ENCODE measurements at regions not wholly inside any gene's neighbourhood (a gene's known extent, or its start where the extent isn't known, plus 50 kb on each side); places are given as distances from the start of the nearest gene placed in this dataset.
"Not testable (repeated sequence)": the region's sequence is repeated elsewhere in the genome, so short reads cannot be mapped to it uniquely, and the experiment has no call there.

- not testable (repeated sequence) for DNase-seq (ENCODE audit: low spot score)
Measured at GRCh38 chrX:131893857-131894256, 129.2 kb upstream of the STK26 start.

DNA sequence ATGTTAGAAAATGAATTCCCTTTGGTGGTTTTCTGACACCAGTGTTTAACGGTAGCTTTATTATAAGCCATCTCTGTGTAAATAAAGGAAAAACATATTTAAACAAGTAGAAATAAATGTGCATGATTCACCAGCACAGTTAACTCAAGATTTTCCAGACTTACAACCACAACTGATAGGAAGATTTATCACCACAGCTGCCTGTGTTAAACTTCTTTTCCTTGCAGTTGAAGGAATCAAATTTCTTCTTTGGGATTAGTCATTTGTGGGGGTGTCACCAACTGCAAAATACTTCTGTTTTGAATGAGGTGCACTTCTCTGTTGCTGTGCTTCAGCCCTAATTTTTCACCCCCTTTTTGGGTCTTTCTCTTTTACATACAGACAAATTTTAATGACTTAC is 128.1 kb upstream of the STK26 start:
- DNase-seq (ENCODE audit: low spot score): peak; percentile 61

- DNase-seq (ENCODE audit: low spot score): no peak
Measured at GRCh38 chrX:131895807-131896206, 127.3 kb upstream of the STK26 start.

DNA sequence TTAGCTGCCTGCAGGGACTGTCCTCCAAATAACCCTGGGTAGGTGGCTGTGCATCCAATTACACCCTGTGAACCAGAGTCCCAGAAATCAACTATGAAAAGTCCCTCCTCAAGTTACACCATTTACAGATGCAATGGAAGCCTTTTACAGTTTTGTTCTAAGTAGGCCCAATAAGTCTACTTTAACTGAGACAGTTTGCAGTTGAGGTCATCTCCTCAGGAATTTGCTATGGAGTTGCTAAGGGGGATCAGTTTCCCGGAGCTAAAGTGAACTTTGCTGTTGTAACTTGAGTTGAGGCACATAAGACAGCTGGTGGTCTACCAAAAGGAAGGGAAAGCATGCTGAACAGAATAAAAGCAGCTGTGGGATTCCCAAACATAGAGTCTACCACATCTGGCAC is 121.6 kb upstream of the STK26 start:
- no peak for DNase-seq (ENCODE audit: low spot score)

DNA sequence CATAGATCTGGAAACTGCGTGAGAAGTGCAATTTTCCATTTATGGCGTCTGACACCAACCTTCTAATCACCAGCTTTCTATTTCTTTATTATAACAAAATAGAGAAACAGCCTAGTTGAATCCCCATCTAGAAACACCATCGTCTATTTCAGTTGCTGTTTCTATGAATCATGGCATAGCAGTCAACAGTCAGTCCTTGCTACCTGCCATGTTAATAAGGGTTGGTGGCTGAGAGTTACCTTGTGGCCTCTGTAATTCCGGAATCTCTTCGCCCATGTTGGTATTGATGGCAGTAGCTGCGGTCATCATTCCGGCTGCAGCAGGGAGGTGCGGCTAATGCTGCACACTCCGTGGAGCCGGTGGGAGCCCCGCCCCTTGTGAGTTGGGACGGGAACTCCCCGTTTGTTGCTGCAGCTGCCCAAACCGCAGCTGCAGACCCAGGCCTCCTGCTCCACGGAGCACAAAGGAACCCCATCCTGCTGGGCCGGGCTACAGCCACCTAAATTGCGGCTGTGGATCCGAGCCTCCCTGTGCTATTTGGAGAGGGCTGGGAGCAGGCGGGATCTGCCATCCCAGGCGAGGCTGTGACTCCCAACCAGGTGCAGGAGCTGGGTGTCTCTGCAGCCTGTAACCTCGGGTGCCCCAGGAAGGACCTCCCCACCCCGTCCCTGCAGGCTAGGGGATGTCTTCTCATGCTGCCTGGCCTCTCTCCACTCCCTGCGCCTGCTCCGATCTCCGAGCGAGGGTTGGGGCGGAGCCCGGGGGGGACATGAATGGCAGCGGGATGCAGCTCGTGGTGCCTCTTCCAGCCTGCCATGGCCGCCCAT is 115.4 kb upstream of the STK26 start:
- DNase-seq (ENCODE audit: low spot score): no peak

- no peak for DNase-seq (ENCODE audit: low spot score)
Measured at GRCh38 chrX:131910586-131910985, 112.5 kb upstream of the STK26 start.

GRCh38 chrX:131915488-131915887 is 107.6 kb upstream of the STK26 start:
- DNase-seq (ENCODE audit: low spot score): no peak

DNA sequence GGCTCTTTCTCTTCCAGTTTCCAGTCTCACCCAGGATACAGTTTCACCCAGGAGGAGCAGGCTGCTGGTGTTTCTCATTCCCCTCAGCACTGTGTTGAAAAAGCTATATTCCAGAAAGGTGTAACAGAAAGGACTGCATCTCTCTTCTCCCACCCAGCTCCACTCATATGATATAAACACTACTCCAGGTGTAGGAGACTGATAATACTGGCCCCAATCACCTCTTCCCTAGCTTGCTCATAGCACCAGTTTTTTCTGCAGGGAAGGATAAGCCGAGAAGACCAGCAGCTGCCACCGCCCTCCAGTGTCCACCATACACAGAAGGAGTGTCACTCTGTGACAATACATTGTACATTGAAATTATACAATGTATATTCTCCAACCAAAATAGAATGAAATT is 105.5 kb upstream of the STK26 start:
- DNase-seq (ENCODE audit: low spot score): no peak

DNA sequence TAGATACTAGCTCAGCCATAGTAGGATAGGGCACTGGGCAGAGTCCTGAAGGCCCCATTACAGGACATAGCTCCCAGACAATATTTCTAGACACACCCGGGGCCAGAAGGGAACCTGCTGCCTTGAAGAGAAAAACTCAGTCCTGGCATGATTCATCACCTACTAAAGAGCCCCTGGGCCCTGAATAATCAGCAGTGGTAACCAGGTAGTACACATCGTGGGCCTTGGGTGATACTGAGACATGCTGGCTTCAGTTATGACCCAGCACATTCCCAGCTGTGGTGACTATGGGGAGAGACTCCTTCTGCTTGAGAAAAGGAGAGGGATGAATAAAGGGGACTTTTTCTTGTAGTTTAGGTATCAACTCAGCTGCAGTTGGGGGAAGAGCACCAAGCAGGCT is 104.3 kb upstream of the STK26 start:
- no peak for DNase-seq (ENCODE audit: low spot score)

GRCh38 chrX:131923614-131924250 is 99.4 kb upstream of the STK26 start:
- no peak for DNase-seq (ENCODE audit: low spot score)

DNA sequence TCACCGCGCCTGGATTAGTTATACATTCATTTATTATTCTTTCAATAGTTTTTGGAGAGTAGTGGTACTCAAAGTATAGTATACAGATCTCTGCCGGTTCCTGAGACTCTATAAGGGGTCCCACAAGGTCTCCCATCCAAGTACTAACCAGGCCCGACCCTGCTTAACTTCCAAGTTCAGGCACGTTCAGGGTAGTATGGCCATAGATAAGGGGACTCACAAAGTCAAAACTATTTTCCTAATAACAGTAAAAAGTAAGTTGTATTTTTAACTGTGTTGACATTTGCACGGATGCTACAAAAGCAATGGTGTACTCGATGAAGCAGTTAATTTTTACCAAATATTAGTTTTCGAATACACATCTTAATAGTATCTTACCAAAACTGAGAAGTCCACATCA is 84.4 kb upstream of the STK26 start:
- no peak for DNase-seq (ENCODE audit: low spot score)

GRCh38 chrX:131942034-131942433 is 81.1 kb upstream of the STK26 start:
- no peak for DNase-seq (ENCODE audit: low spot score)

GRCh38 chrX:131944936-131945902 is 77.9 kb upstream of the STK26 start:
- DNase-seq (ENCODE audit: low spot score): no peak

DNA sequence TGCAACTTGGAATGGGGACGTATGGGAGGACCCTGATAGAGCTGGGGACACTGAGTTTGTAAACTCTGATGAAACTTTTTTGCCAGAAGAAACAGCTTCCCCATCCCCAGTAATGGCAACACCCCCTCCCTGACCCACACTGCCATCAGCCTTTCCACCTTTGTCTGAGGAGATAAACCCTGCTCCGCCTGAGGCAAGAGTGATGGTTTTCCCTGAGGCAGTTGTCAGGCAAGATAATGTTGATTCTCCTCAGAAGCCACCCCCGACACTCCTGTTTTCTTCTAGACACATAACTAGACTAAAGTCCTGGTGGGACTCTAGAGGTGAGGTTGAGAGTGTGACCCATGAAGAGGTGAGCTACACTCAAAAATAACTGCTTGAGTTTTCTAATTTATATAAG is 71.9 kb upstream of the STK26 start:
- DNase-seq (ENCODE audit: low spot score): no peak

DNA sequence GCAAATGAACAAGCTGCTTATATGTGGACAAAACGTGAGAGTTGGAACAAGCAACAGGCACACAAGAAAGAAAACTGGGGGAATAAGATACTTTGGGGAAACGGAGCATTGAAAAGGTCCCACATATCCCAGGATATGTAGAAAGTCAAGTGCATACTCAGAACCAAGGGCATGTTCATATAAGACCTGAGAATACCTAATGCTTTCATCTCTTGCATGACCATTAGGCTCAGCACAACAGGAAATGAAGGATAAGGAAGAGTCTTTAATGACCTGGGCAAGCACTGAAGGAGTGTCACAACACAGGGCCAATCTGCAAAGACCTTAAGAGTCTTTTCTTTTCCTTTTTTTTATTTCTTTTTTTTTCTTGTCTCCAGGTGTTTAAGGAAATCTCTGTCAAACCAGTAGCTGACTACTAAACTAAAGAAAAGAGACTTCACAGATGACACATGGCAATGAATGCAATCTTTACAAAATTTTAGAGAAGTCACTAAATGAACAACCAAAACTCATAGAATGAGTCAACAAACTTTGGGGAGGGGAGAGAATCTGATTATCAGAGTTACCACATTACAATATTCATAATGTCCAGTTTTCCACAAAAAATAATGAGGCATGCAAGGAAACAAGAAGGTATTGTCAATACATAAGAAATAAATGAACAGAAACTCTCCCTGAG is 67.9 kb upstream of the STK26 start:
- DNase-seq (ENCODE audit: low spot score): no peak

GRCh38 chrX:131958724-131959123 is 64.4 kb upstream of the STK26 start:
- DNase-seq (ENCODE audit: low spot score): no peak

DNA sequence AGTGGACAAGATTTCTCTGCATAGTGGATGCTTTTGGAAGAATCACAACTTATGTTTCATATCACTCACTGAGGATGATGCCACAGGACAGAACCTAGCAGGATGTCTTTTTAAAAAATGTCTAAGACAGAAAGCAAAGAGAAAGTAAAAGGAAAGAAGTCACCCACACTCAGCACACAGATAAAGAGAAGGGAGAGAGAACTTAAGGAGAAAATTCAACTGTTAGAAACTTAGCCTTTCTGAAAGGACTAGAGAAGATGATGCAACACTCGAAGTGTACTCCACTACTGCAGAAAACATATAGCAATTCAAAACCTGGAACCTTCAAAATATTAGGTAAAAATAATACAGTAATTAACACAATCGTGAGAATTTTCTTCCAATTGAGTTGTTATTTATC is 52.8 kb upstream of the STK26 start:
- DNase-seq (ENCODE audit: low spot score): no peak
